ENCODE measurements at regions not wholly inside any gene's neighbourhood (a gene's known extent, or its start where the extent isn't known, plus 50 kb on each side); places are given as distances from the start of the nearest gene placed in this dataset.

GRCh38 chr18:67218556-67218955, 298.0 kb downstream of the DSEL start:
- DNase-seq, result no peak

GRCh38 chr18:67217551-67218166, 298.9 kb downstream of the DSEL start:
- DNase-seq, result peak; percentile 54

GRCh38 chr18:67216846-67217245, 299.7 kb downstream of the DSEL start:
- DNase-seq, result no peak

- DNase-seq, result no peak
These were observed 300.8 kb downstream of the DSEL start for GRCh38 chr18:67215686-67216085.

- DNase-seq, result no peak
These were observed 304.9 kb downstream of the DSEL start for GRCh38 chr18:67211646-67212045.

- DNase-seq, result no peak
These were observed 315.9 kb downstream of the DSEL start for GRCh38 chr18:67200665-67201064.

GRCh38 chr18:67199993-67200617, 316.4 kb downstream of the DSEL start:
- DNase-seq, result peak; percentile 59

- DNase-seq, result no peak
These were observed 321.6 kb downstream of the DSEL start for GRCh38 chr18:67194886-67195285.

GRCh38 chr18:67192535-67192934, 324.0 kb downstream of the DSEL start:
- DNase-seq, result no peak

- DNase-seq, result no peak
These were observed 333.1 kb downstream of the DSEL start for GRCh38 chr18:67183398-67183797.

GRCh38 chr18:67179726-67180125, 336.8 kb downstream of the DSEL start:
- no peak for DNase-seq

GRCh38 chr18:67159662-67160061, 356.9 kb downstream of the DSEL start:
- DNase-seq, result no peak

- DNase-seq, result no peak
These were observed 361.5 kb downstream of the DSEL start for GRCh38 chr18:67154979-67155378.

- no peak for DNase-seq
These were observed 365.2 kb downstream of the DSEL start for GRCh38 chr18:67151366-67151765.

GRCh38 chr18:67145586-67146292, 370.8 kb downstream of the DSEL start:
- DNase-seq, result no peak

GRCh38 chr18:67144329-67144728, 372.2 kb downstream of the DSEL start:
- DNase-seq, result no peak

- no peak for DNase-seq
These were observed 373.5 kb downstream of the DSEL start for GRCh38 chr18:67143028-67143427.

- DNase-seq, result no peak
These were observed 373.9 kb downstream of the DSEL start for GRCh38 chr18:67142604-67143003.

- DNase-seq, result no peak
These were observed 376.0 kb downstream of the DSEL start for GRCh38 chr18:67140495-67140894.

GRCh38 chr18:67139899-67140298, 376.6 kb downstream of the DSEL start:
- DNase-seq, result no peak

- DNase-seq, result no peak
These were observed 380.5 kb downstream of the DSEL start for GRCh38 chr18:67135981-67136380.

- DNase-seq, result peak; percentile 48
These were observed 381.6 kb downstream of the DSEL start for GRCh38 chr18:67134911-67135310.

- peak; percentile 89 for DNase-seq
These were observed 382.9 kb downstream of the DSEL start for GRCh38 chr18:67133669-67134068.

GRCh38 chr18:67132919-67133318, 383.6 kb downstream of the DSEL start:
- DNase-seq, result peak; percentile 85

All from DMS79 treated with DMSO at 0.1 percent for 48 hours (cell line).